Mesenchymal stem cell (in vitro differentiated cells and primary cell): ENCODE measurements at regions not wholly inside any gene's neighbourhood (a gene's known extent, or its start where the extent isn't known, plus 50 kb on each side); places are given as distances from the start of the nearest gene placed in this dataset. TPM values are rescaled to one million over a fixed set of nuclear protein-coding genes. Genes with fewer than 3 reads are reported as not detected.

ENCODE experiments used
- DNase-seq: peaks from one replicate; pipeline ENCODE4 v3.0.0-alpha.2; 2013
- H2AFZ ChIP-seq: one replicate; pipeline ENCODE4 v1.6.1; 2013; ENCODE audit warnings: low read depth, mild to moderate bottlenecking, control low read depth, inconsistent platforms, low read length, moderate library complexity
- H2AK5ac ChIP-seq: 2 replicates; pipeline ENCODE4 v1.6.1; 2013; ENCODE audit warnings: low read length, moderate library complexity, mild to moderate bottlenecking, inconsistent platforms; ENCODE audit not compliant: severe bottlenecking
- H2BK120ac ChIP-seq: one replicate; pipeline ENCODE4 v1.6.1; 2013; ENCODE audit warnings: low read depth, mild to moderate bottlenecking, inconsistent platforms, low read length, moderate library complexity
- H2BK12ac ChIP-seq, 2 experiments: one replicate each; pipeline ENCODE4 v1.6.1; 2013; ENCODE audit warnings: inconsistent platforms in 2 of 2, low read length in 2 of 2, mild to moderate bottlenecking in 2 of 2, moderate library complexity in 2 of 2, control low read depth in 1 of 2
- H2BK15ac ChIP-seq: one replicate; pipeline ENCODE4 v1.6.1; 2013; ENCODE audit warnings: mild to moderate bottlenecking, low read depth, inconsistent platforms; ENCODE audit not compliant: poor library complexity, severe bottlenecking
- H2BK5ac ChIP-seq: 2 replicates; pipeline ENCODE4 v1.6.1; 2013; ENCODE audit warnings: low read depth, mild to moderate bottlenecking, low read length, control low read depth, inconsistent platforms; ENCODE audit not compliant: poor library complexity, severe bottlenecking
- H3K14ac ChIP-seq, 2 experiments: one replicate each; pipeline ENCODE4 v1.6.1; 2013; ENCODE audit warnings: inconsistent platforms in 2 of 2, low read length in 2 of 2, control low read depth in 1 of 2, mild to moderate bottlenecking in 1 of 2, moderate library complexity in 1 of 2
- H3K18ac ChIP-seq, 2 experiments: one replicate each; pipeline ENCODE4 v1.6.1; 2013; ENCODE audit warnings: inconsistent platforms in 2 of 2, low read length in 2 of 2, control low read depth in 1 of 2, low read depth in 1 of 2, mild to moderate bottlenecking in 1 of 2
- H3K23ac ChIP-seq, 2 experiments: one replicate each; pipeline ENCODE4 v1.6.1; 2013; ENCODE audit warnings: inconsistent platforms in 2 of 2, low read length in 2 of 2, mild to moderate bottlenecking in 2 of 2, moderate library complexity in 2 of 2, control low read depth in 1 of 2
- H3K27ac ChIP-seq: 2 replicates; pipeline ENCODE4 v1.5.1; 2013; ENCODE audit warnings: mild to moderate bottlenecking, moderate library complexity, low read length, control low read depth, inconsistent platforms; ENCODE audit not compliant: poor library complexity, severe bottlenecking
- H3K27me3 ChIP-seq, 2 experiments: 2 replicates each; pipeline versions ENCODE4 v1.6.1 to v1.7.0; 2013; ENCODE audit warnings: low read length in 2 of 2, mild to moderate bottlenecking in 2 of 2, moderate library complexity in 2 of 2, control low read depth in 1 of 2, inconsistent platforms in 1 of 2; ENCODE audit not compliant: control insufficient read depth in 1 of 2, insufficient read depth in 1 of 2
- H3K36me3 ChIP-seq, 2 experiments: 2 replicates each; pipeline versions ENCODE4 v1.6.1 to v1.7.0; 2013; ENCODE audit warnings: low read length in 2 of 2, control low read depth in 1 of 2, inconsistent platforms in 1 of 2, low read depth in 1 of 2, mild to moderate bottlenecking in 1 of 2; ENCODE audit not compliant: insufficient read depth in 2 of 2, control insufficient read depth in 1 of 2
- H3K4ac ChIP-seq, 2 experiments: one replicate each; pipeline ENCODE4 v1.6.1; 2013; ENCODE audit warnings: inconsistent platforms in 2 of 2, low read length in 2 of 2, mild to moderate bottlenecking in 2 of 2, moderate library complexity in 2 of 2, control low read depth in 1 of 2, low read depth in 1 of 2
- H3K4me1 ChIP-seq: 2 replicates; pipeline ENCODE4 v1.6.1; 2013; ENCODE audit warnings: low read depth, low read length, control low read depth; ENCODE audit not compliant: control insufficient read depth, insufficient read depth
- H3K4me2 ChIP-seq: 2 replicates; pipeline ENCODE4 v1.6.1; 2013; ENCODE audit warnings: low read length, mild to moderate bottlenecking, inconsistent platforms; ENCODE audit not compliant: poor library complexity, severe bottlenecking
- H3K4me3 ChIP-seq, 2 experiments: 2 replicates each; pipeline versions ENCODE4 v1.5.1 to v1.7.0; 2013; ENCODE audit warnings: low read length in 2 of 2, mild to moderate bottlenecking in 2 of 2, control low read depth in 1 of 2, low read depth in 1 of 2; ENCODE audit not compliant: insufficient read depth in 1 of 2
- H3K79me1 ChIP-seq: replicated peaks from 2 replicates; pipeline ENCODE4 v1.6.1; 2013; ENCODE audit warnings: mild to moderate bottlenecking, control low read depth, low read length, inconsistent platforms; ENCODE audit not compliant: poor library complexity, severe bottlenecking
- H3K9ac ChIP-seq: 2 replicates; pipeline ENCODE4 v1.7.0; 2013; ENCODE audit warnings: mild to moderate bottlenecking, low read length, moderate library complexity
- H3K9me3 ChIP-seq: 2 replicates; pipeline ENCODE4 v1.7.0; 2013; ENCODE audit warnings: mild to moderate bottlenecking, low read length; ENCODE audit not compliant: control insufficient read depth
- H4K8ac ChIP-seq: one replicate; pipeline ENCODE4 v1.6.1; 2013; ENCODE audit warnings: inconsistent platforms, mild to moderate bottlenecking, low read length, moderate library complexity
- H4K91ac ChIP-seq: one replicate; pipeline ENCODE4 v1.6.1; 2013; ENCODE audit warnings: mild to moderate bottlenecking, low read length, inconsistent platforms
- WGBS: methylation state at CpG from one replicate; pipeline ENCODE4 v1.1.7; 2013; ENCODE audit warnings: mixed read lengths; 5-methylcytosine and 5-hydroxymethylcytosine counted together
- small RNA-seq: library from polyadenylated mRNA; stranded (forward); fragments of <200 nt; extraction: miRNeasy Mini kit (QIAGEN cat#:217004); gene quantifications from one replicate; pipeline ENCODE3, GENCODE V24; 2013; ENCODE audit warnings: low read depth

GRCh38 chr13:57087006-57087405, 53.7 kb upstream of the PRR20A start:
- H3K4ac ChIP-seq: no peak overlapping the region
- no peaks in the 10 kb centered on the region for H3K36me3 ChIP-seq
- H2BK5ac ChIP-seq: no peak overlapping the region
- DNase-seq: no peak
- H3K9ac ChIP-seq: no peak overlapping the region
- H3K79me1 ChIP-seq: no peaks in the 10 kb centered on the region
- no peak overlapping the region for H3K18ac ChIP-seq
- H3K9me3 ChIP-seq: peaks cover 11% of the 10 kb centered on the region
- H3K27me3 ChIP-seq: no peaks in the 10 kb centered on the region
- no CpG with 5 or more reads among the region's 2 CpGs for WGBS
- H4K8ac ChIP-seq: no peak overlapping the region
- no peak overlapping the region for H2BK120ac ChIP-seq
- no peak overlapping the region for H3K4me2 ChIP-seq
- no peak overlapping the region for H4K91ac ChIP-seq
- no peak overlapping the region for H3K27ac ChIP-seq
- H3K23ac ChIP-seq: no peak overlapping the region
- H2BK12ac ChIP-seq: no peak overlapping the region
- no peak overlapping the region for H3K14ac ChIP-seq
- no peaks in the 10 kb centered on the region for H3K4me1 ChIP-seq
- no peak overlapping the region for H3K4me3 ChIP-seq
- no peak overlapping the region for H2BK15ac ChIP-seq
- H2AFZ ChIP-seq: no peak overlapping the region
- H2AK5ac ChIP-seq: no peak overlapping the region

Small RNA genes in the stretch of these regions (small RNA-seq; reads per million reads assigned to genes)
- not detected for gene MIR5007
- not detected for gene RF02271
